Epithelial cell of esophagus (primary cell): ENCODE measurements at regions not wholly inside any gene's neighbourhood (a gene's known extent, or its start where the extent isn't known, plus 50 kb on each side); places are given as distances from the start of the nearest gene placed in this dataset.

Experiments
- DNase-seq: peaks from one replicate; pipeline ENCODE4 v3.0.0; 2010; ENCODE audit warnings: low read depth
- H3K4me3 ChIP-seq: 2 replicates; pipeline ENCODE4 v1.5.1; 2011; ENCODE audit warnings: mild to moderate bottlenecking, low read length, control low read depth
- TF ChIP-seq, protein P1 (sequence below): IDR thresholded peaks from 2 replicates; pipeline ENCODE4 v1.5.1; 2011; ENCODE audit warnings: low read depth, mild to moderate bottlenecking, low read length, control low read depth, inconsistent platforms; ENCODE audit not compliant: insufficient read depth; ENCODE audit errors: missing control alignments

DNA sequence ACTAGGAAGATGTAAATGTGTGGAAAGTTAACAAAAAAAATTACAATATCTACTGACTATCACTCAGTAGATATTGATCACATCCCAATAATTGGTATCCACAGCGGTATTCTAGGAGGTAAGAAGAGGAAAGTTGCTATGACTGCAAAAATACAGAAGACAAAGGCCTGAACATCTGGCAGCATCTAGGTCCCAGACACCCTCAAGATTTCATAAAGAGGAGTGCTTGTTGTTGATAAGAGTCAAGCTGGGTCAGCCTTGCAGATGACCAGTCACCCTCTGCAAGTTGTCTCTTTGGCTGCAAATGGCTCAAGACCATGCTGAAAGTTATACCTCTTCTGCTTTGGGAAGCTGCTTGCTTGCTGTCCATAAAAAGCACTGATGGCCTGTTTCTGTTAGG lies 179.8 kb upstream of the FOXN2 start:
- no peak overlapping the region for H3K4me3 ChIP-seq
- DNase-seq = no peak
- TF ChIP-seq, protein P1, sequence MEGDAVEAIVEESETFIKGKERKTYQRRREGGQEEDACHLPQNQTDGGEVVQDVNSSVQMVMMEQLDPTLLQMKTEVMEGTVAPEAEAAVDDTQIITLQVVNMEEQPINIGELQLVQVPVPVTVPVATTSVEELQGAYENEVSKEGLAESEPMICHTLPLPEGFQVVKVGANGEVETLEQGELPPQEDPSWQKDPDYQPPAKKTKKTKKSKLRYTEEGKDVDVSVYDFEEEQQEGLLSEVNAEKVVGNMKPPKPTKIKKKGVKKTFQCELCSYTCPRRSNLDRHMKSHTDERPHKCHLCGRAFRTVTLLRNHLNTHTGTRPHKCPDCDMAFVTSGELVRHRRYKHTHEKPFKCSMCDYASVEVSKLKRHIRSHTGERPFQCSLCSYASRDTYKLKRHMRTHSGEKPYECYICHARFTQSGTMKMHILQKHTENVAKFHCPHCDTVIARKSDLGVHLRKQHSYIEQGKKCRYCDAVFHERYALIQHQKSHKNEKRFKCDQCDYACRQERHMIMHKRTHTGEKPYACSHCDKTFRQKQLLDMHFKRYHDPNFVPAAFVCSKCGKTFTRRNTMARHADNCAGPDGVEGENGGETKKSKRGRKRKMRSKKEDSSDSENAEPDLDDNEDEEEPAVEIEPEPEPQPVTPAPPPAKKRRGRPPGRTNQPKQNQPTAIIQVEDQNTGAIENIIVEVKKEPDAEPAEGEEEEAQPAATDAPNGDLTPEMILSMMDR = no peak

DNA sequence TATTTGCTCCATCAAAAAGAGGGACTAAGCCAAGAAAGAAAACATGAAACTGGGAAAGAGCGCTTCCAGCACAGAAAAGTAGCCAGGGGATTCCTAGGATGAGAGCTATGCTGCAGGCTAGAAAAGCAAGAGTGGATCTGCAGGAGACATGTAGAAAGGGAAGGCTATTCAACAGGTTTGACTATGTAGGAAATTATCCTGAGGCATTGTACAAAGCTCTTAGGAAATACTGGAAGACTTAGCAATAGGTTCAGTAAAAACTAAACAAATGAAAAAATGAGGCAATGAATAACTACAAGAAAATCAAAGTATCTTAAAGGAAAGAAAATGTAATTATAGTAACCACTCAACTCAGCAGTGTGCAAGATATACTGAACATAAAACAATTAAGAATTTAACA lies 178.7 kb upstream of the FOXN2 start:
- peak; percentile 75 for DNase-seq
- TF ChIP-seq, protein P1 = no peak
- no peak overlapping the region for H3K4me3 ChIP-seq

DNA sequence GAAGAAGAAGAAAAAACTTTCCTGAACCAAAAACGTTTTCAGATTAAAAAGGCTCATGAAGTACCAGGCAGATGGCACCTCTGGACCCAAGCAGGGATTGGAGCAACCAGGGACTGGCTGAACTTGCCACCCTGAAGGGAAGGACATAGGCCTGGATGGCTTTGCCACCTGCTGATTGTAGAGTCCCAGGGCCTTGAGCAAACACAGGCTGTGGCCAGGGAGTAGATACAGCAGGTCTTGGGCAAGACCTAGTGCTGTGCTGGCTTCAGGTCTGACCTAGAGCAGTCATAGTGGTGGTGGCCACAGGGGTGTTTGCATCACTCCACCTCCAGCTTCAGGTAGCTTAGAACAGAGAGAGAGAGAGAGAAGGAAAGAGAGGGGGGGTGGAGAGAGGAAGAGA lies 176.7 kb upstream of the FOXN2 start:
- TF ChIP-seq, protein P1 = no peak
- DNase-seq = no peak

DNA sequence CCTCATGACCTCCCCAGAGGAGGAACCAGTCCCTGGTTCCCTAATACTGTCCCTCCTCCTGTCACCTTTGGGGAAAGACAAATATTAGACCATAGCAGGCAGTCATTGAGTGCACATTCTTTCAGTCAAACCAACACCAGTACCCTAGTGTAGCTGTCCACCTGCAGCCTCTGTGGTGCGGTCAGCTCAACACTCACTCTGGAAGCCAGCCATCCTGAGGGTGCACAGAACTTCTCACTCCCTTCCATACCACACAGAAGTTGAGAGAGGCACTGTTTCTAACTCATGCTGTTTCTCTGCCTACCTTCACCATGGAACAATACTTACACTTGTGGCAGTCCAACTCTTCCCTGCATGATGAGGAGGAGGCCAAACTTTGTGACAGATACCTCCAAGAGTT lies 175.6 kb upstream of the FOXN2 start:
- no peak for DNase-seq
- TF ChIP-seq, protein P1 = no peak
- no peak overlapping the region for H3K4me3 ChIP-seq

More for the DNA sequence above, 176.7 kb upstream of the FOXN2 start:
- H3K4me3 ChIP-seq = no peak overlapping the region

DNA sequence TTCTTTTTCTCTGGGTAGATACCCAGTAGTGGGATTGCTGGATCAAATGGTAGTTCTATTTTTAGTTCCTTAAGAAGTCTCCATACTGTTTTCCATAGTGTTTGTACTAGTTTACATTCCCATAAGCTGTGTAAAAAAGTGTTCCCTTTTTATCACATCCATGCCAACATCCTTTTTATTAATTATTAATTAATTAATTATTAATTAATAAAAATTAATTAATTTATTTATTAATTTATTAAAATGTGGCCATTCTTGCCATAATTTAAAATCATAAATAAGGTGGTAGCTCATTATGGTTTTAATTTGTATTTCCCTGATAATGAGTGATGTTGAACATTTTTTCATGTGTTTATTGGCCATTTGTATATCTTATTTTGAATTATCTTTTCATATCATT lies 173.9 kb upstream of the FOXN2 start:
- TF ChIP-seq, protein P1 = no peak
- no peak for DNase-seq
- no peak overlapping the region for H3K4me3 ChIP-seq

DNA sequence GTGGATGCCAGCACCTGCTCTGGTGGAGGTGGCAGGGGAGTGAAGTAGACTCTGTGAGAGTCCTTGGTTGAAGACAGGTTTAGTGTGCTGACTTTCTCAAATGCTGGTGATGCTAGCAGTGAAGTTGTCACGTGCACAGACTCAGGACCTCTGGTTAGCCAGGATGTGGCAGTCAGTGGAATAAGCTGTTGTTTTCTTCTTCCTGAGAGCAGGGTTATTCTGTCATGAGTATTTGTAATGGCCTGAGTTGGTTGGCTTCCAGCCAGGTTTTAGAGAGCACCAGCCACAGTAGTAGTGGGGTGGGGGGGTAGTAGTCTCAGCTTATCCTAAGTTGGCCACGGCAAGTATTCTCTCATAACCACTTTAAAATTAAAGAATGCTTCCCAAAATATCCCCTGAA lies 169.7 kb upstream of the FOXN2 start:
- DNase-seq = peak; percentile 29
- no peak overlapping the region for H3K4me3 ChIP-seq
- TF ChIP-seq, protein P1 = no peak

DNA sequence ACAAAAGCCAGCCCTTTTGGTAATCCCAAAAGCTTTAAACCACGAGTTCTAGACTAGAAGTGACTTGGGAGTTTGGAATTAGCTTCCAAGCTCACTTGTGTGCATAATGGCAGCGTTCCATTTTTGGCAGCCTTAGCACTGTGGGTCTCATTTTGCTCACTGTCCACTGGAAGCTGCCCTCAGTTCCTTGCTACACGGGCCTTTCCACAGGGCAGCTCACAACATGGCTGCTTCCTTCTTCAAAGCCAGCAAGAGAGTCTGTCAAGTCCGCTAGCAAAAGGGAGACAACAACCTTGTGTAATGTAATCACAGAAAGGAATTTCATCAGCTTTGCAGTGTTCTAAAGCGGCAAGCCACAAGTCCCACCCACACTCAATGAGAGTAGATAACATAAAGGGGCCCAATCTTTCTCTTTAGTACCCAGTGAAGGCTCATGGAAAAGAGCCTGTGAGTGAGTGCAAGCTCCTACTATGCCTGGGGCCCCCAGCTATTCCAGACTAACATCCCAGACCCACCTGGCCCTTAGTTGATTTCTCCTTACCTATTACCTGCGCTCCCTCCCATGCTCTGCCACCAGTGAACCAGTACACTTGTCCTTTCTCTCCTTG lies 168.5 kb upstream of the FOXN2 start:
- no peak for DNase-seq
- no peak overlapping the region for H3K4me3 ChIP-seq
- TF ChIP-seq, protein P1 = no peak
